Testis (tissue), 2 donors: ENCODE measurements at regions not wholly inside any gene's neighbourhood (a gene's known extent, or its start where the extent isn't known, plus 50 kb on each side); places are given as distances from the start of the nearest gene placed in this dataset.
A peak's percentile ranks its signal among the peaks of the same experiment; 100 is the strongest.

Source experiments
- DNase-seq: peaks from one replicate; pipeline ENCODE4 v3.0.0-alpha.2; 2019
- H3K27ac ChIP-seq, 2 donors: fragments of 200-600 bp; sonication (generic); one replicate each; pipeline ENCODE4 v1.5.1; 2019
- H3K27me3 ChIP-seq: fragments of 200-600 bp; sonication (generic); one replicate; pipeline ENCODE4 v1.5.1; 2019
- H3K36me3 ChIP-seq: fragments of 200-600 bp; sonication (generic); one replicate; pipeline ENCODE4 v1.5.1; 2017; ENCODE audit warnings: low read depth; ENCODE audit errors: missing control alignments
- H3K4me1 ChIP-seq: fragments of 200-600 bp; sonication (generic); one replicate; pipeline ENCODE4 v1.5.1; 2019
- H3K4me3 ChIP-seq, 2 donors: fragments of 200-600 bp; sonication (generic); one replicate each; pipeline ENCODE4 v1.5.1; 2017 to 2019
- H3K9me3 ChIP-seq: fragments of 200-600 bp; sonication (generic); one replicate; pipeline ENCODE4 v1.5.1; 2017
- POLR2A ChIP-seq: fragments of 450-650 bp; IDR thresholded peaks from one replicate; pipeline ENCODE4 v1.6.1; 2017; ENCODE audit warnings: antibody characterized with exemption, mild to moderate bottlenecking, moderate library complexity
- WGBS, 2 donors: methylation state at CpG; one replicate each; pipeline ENCODE4 v1.1.5; 2018; 5-methylcytosine and 5-hydroxymethylcytosine counted together
- intact Hi-C: fragments of 100-400 bp; cut with DNase I; formaldehyde crosslinking; loops from one replicate; pipeline ENCODE4 v1.15.1; 2023; ENCODE audit warnings: low total_unique reads
- TF ChIP-seq, protein P1 (sequence below), 3 experiments: fragments of 450-650 bp in 2 of 3; fragments of 200-600 bp in 1 of 3; sonication (generic) in 1 of 3; IDR thresholded peaks; one replicate each; pipeline ENCODE4 v1.5.1; 2016 to 2019; ENCODE audit warnings: antibody characterized with exemption in 3 of 3, mild to moderate bottlenecking in 2 of 3, moderate library complexity in 1 of 3

- Histone ChIP-seq H3K9me3 (no peaks in the 10 kb centered on the region), H3K4me3 (no peak overlapping the region), H3K36me3 (no peaks in the 10 kb centered on the region), H3K4me1 (no peaks in the 10 kb centered on the region), H3K27me3 (no peaks in the 10 kb centered on the region), H3K27ac (no peak overlapping the region)
- no peak for TF ChIP-seq POLR2A
- TF ChIP-seq, protein P1, sequence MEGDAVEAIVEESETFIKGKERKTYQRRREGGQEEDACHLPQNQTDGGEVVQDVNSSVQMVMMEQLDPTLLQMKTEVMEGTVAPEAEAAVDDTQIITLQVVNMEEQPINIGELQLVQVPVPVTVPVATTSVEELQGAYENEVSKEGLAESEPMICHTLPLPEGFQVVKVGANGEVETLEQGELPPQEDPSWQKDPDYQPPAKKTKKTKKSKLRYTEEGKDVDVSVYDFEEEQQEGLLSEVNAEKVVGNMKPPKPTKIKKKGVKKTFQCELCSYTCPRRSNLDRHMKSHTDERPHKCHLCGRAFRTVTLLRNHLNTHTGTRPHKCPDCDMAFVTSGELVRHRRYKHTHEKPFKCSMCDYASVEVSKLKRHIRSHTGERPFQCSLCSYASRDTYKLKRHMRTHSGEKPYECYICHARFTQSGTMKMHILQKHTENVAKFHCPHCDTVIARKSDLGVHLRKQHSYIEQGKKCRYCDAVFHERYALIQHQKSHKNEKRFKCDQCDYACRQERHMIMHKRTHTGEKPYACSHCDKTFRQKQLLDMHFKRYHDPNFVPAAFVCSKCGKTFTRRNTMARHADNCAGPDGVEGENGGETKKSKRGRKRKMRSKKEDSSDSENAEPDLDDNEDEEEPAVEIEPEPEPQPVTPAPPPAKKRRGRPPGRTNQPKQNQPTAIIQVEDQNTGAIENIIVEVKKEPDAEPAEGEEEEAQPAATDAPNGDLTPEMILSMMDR (IDR thresholded peaks at IDR 0.05), result no peak
- no peak for DNase-seq
- intact Hi-C loops, result no loop called here
- 73 to 79% methylated on average over 2 of the region's 2 CpGs for WGBS, 2 donors
These were observed 281.7 kb upstream of the CXADR start for GRCh38 chr21:17231124-17231523.

DNA sequence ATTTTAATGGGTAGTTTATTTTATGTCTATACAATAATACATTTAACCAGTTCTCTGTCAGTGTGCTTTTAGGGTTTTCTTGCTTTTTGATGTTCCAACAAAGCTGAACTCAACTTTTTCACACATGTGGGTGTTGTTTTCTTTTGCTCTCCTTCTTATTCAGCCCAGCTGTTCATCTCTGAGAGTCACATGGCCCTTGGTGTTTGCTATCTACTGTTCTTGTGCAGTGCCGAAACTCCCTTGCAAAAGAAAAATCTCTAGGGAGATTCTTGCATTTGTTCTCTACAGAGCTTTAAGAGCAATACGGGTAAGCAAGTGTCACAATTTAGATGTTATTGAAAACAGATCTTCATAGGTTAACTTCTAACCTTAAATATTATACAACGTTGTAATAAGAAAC, 281.1 kb upstream of the CXADR start:
- no peaks in the 10 kb centered on the region for H3K27me3 ChIP-seq
- peak; percentile 16 for DNase-seq
- no peaks in the 10 kb centered on the region for H3K36me3 ChIP-seq
- H3K4me3 ChIP-seq, result no peak overlapping the region
- no peaks in the 10 kb centered on the region for H3K4me1 ChIP-seq
- WGBS, 2 donors, result 33 to 41% methylated on average over 3 of the region's 3 CpGs
- intact Hi-C loops, result no loop called here
- H3K9me3 ChIP-seq, result no peaks in the 10 kb centered on the region
- TF ChIP-seq, protein P1 (IDR thresholded peaks at IDR 0.05), result no peak
- TF ChIP-seq POLR2A, result no peak
- H3K27ac ChIP-seq, result no peak overlapping the region

GRCh38 chr21:17238468-17238867, 274.4 kb upstream of the CXADR start:
- Histone ChIP-seq H3K4me1 (no peaks in the 10 kb centered on the region), H3K36me3 (no peaks in the 10 kb centered on the region), H3K27ac (no peak overlapping the region), H3K9me3 (no peaks in the 10 kb centered on the region), H3K4me3 (no peak overlapping the region), H3K27me3 (no peaks in the 10 kb centered on the region)
- TF ChIP-seq, protein P1 (IDR thresholded peaks at IDR 0.05), result no peak
- TF ChIP-seq POLR2A, result no peak
- DNase-seq, result no peak
- intact Hi-C loops, result no loop called here

- Histone ChIP-seq H3K4me3 (no peak overlapping the region), H3K4me1 (no peaks in the 10 kb centered on the region), H3K9me3 (no peaks in the 10 kb centered on the region), H3K27ac (no peak overlapping the region), H3K36me3 (no peaks in the 10 kb centered on the region), H3K27me3 (no peaks in the 10 kb centered on the region)
- 45 to 56% methylated on average over 2 of the region's 2 CpGs for WGBS, 2 donors
- intact Hi-C loops, result no loop called here
- DNase-seq, result no peak
- TF ChIP-seq, protein P1 (IDR thresholded peaks at IDR 0.05), result no peak
- TF ChIP-seq POLR2A, result no peak
These were observed 262.0 kb upstream of the CXADR start for GRCh38 chr21:17250778-17251241.

DNA sequence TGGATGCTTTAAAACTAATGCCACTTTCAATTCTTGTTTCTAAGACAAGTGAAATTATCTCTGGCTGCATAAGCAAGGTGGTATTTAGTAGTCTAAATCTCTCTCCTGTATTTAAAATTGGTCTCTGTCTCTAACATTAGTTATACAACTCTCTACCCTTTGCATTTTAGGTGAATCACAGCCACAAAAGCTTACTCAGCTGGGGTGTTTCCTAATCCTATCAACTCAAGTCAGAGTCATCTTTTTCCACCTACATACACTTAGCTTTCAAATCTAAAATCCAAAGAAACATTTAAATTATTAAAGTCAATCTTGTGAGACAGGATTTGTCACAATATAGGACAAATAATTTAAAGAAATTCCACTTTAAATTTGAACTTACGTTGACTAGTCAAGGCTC, 255.1 kb upstream of the CXADR start:
- Histone ChIP-seq H3K4me3 (no peak overlapping the region), H3K4me1 (no peaks in the 10 kb centered on the region), H3K27ac (no peak overlapping the region), H3K9me3 (no peaks in the 10 kb centered on the region), H3K27me3 (no peaks in the 10 kb centered on the region), H3K36me3 (no peaks in the 10 kb centered on the region)
- intact Hi-C loops, result no loop called here
- TF ChIP-seq POLR2A, result no peak
- TF ChIP-seq, protein P1 (IDR thresholded peaks at IDR 0.05), result no peak
- 91 to 96% methylated on average over 1 of the region's 1 CpG for WGBS, 2 donors
- no peak for DNase-seq
